ENCODE measurements at regions not wholly inside any gene's neighbourhood (a gene's known extent, or its start where the extent isn't known, plus 50 kb on each side); places are given as distances from the start of the nearest gene placed in this dataset.
"Not testable (repeated sequence)": the region's sequence is repeated elsewhere in the genome, so short reads cannot be mapped to it uniquely, and the experiment has no call there.

DNA sequence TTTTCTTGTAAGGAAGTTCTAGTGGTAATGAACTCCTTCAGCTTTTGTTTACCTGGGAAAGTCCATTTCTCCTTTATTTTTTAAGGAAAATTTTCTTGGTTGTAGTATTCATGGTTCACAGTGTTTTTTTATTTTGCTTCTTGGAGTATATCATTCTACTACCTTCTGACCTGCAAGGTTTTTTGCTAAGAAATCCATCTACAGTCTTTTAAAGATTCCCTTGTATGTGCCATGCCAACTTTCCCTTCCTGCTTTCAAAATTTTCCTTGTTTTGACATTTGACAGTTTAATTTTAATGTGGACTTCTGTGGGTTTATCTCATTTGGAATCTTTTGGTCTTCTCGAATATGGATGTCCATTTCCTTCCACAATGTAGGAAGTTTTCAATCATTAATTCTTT is 855.6 kb downstream of the TBC1D32 start:
- DNase-seq (ENCODE audit: low spot score) = no peak
- TF ChIP-seq, protein P1, sequence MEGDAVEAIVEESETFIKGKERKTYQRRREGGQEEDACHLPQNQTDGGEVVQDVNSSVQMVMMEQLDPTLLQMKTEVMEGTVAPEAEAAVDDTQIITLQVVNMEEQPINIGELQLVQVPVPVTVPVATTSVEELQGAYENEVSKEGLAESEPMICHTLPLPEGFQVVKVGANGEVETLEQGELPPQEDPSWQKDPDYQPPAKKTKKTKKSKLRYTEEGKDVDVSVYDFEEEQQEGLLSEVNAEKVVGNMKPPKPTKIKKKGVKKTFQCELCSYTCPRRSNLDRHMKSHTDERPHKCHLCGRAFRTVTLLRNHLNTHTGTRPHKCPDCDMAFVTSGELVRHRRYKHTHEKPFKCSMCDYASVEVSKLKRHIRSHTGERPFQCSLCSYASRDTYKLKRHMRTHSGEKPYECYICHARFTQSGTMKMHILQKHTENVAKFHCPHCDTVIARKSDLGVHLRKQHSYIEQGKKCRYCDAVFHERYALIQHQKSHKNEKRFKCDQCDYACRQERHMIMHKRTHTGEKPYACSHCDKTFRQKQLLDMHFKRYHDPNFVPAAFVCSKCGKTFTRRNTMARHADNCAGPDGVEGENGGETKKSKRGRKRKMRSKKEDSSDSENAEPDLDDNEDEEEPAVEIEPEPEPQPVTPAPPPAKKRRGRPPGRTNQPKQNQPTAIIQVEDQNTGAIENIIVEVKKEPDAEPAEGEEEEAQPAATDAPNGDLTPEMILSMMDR (IDR thresholded peaks at IDR 0.05; ENCODE audit: extremely low read depth, insufficient read depth, missing control alignments) = no peak
- in situ Hi-C loops (cut with MboI; ENCODE audit: low pct_unique_long_range_greater_than_20kb, low sequenced_read_pairs, unreplicated experiment) = no loop called here

DNA sequence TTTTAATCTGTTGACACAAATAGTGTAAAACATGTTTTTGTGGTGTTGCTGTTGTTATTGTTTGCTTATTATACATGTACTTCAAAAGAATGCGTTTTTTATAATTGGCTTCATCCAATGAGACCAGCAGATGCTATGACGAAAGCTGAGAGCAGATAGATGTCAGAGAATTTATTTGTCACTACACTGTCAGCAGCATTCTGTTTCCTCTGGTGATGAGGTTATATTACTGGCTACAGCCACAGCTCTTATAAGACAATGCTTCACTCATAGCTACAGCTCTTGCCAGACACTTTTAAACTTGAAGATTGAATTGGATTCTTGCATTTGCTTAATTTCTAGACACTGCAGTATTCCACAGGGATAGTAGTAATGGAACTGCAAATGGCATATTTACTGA is 860.5 kb downstream of the TBC1D32 start:
- TF ChIP-seq, protein P1 (IDR thresholded peaks at IDR 0.05; ENCODE audit: extremely low read depth, insufficient read depth, missing control alignments) = no peak
- no peak for DNase-seq (ENCODE audit: low spot score)
- in situ Hi-C loops (cut with MboI; ENCODE audit: low pct_unique_long_range_greater_than_20kb, low sequenced_read_pairs, unreplicated experiment) = no loop called here

DNA sequence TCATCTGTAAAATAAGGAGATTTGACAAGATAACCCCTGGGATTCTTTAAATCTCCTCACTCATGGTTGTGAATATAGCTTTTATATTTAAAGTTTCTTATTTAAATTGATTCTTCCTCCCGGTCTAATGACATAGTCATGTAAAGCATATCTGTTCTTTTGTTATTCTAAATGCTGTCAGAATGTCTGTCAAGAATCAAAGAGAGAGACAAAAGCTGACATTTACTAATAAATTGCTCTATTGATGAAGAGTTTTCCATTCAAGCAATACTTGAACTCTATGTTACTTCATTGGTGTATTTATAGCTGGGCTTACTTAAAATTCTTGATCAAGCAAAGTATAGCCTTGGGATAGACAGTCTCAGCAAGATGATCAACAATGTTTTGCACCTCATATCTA is 865.8 kb downstream of the TBC1D32 start:
- in situ Hi-C loops (cut with MboI; ENCODE audit: low pct_unique_long_range_greater_than_20kb, low sequenced_read_pairs, unreplicated experiment) = no loop called here
- TF ChIP-seq, protein P1 (IDR thresholded peaks at IDR 0.05; ENCODE audit: extremely low read depth, insufficient read depth, missing control alignments) = no peak
- no peak for DNase-seq (ENCODE audit: low spot score)

DNA sequence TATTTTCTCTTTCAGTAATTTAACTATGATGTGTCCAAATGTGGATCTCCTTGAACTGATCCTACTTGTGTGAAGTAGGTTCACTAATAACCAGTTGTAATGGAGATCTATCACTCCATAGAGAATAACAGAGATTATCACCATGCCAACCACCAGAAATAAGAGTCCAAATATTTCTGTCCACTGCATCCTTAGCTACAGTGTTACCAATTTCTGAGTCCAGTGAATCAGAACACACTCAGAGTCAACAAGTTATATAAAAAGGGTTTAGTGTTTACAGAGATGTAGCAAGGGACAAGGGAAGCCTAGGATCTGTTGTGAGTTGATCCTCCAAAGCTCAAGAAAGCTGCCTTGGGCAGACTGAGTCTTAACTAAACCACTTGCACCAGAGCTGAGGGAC is 882.8 kb downstream of the TBC1D32 start:
- DNase-seq (ENCODE audit: low spot score) = no peak
- TF ChIP-seq, protein P1 (IDR thresholded peaks at IDR 0.05; ENCODE audit: extremely low read depth, insufficient read depth, missing control alignments) = no peak
- in situ Hi-C loops (cut with MboI; ENCODE audit: low pct_unique_long_range_greater_than_20kb, low sequenced_read_pairs, unreplicated experiment) = no loop called here

DNA sequence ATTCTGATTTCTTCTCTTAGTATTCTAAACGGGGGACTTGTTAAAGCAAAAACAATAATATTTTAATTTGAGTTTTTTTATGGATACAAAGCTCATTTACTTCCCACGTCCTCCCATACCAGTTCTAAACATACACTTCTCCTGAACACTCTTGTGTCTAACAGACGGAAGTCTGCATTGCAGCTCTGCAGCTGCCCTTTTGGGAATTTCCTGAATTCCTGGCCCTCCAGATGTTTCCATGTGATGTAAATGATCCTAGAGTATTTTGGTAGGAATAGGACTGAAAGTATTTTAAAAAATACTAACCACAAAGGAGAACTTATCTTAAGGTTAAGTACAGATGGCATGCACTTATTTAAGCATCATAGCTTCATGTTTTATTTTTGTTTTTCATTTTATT is 886.7 kb downstream of the TBC1D32 start:
- in situ Hi-C loops (cut with MboI; ENCODE audit: low pct_unique_long_range_greater_than_20kb, low sequenced_read_pairs, unreplicated experiment) = no loop called here
- no peak for DNase-seq (ENCODE audit: low spot score)
- TF ChIP-seq, protein P1 (IDR thresholded peaks at IDR 0.05; ENCODE audit: extremely low read depth, insufficient read depth, missing control alignments) = no peak

DNA sequence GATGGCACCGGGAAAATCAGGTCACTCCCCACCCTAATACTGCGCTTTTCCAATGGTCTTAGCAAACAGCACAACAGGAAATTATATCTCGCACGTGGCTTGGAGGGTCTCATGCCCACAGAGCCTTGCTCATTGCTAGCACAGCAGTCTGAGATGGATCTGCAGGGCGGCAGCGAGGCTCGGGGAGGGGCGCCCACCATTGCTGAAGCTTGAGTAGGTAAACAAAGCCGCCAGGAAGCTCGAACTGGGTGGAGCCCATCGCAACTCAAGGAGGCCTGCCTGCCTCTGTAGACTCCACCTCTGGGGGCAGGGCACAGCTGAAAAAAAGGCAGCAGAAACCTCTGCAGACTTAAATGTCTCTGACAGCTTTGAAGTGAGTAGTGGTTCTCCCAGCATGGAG is 901.4 kb downstream of the TBC1D32 start:
- DNase-seq (ENCODE audit: low spot score); in situ Hi-C loops (cut with MboI; ENCODE audit: low pct_unique_long_range_greater_than_20kb, low sequenced_read_pairs, unreplicated experiment): not testable (repeated sequence)

DNA sequence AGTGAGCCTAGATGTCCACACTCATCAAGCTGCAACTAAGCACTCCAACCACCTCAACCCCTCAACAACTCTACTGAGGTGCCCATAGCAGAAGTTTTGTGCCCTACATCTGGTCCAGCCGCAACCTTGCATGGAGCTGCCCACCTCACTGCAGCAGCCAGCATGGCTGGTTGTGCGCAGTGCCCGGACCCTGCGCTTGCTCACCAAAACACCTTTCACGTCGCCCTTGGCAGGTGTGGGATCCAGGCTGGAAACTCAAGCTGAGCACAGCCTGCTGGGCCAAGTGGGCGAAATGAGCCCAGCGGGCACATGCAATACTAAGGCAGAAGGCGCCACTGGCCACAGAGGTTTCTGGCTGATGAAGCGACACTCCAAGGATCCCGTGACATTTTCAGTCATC is 902.4 kb downstream of the TBC1D32 start:
- DNase-seq (ENCODE audit: low spot score) = no peak
- in situ Hi-C loops (cut with MboI; ENCODE audit: low pct_unique_long_range_greater_than_20kb, low sequenced_read_pairs, unreplicated experiment) = no loop called here
- TF ChIP-seq, protein P1 (IDR thresholded peaks at IDR 0.05; ENCODE audit: extremely low read depth, insufficient read depth, missing control alignments) = no peak

All from GM13977 (cell line).